ENCODE measurements at regions not wholly inside any gene's neighbourhood (a gene's known extent, or its start where the extent isn't known, plus 50 kb on each side); places are given as distances from the start of the nearest gene placed in this dataset.
"Not testable (repeated sequence)": the region's sequence is repeated elsewhere in the genome, so short reads cannot be mapped to it uniquely, and the experiment has no call there.

DNA sequence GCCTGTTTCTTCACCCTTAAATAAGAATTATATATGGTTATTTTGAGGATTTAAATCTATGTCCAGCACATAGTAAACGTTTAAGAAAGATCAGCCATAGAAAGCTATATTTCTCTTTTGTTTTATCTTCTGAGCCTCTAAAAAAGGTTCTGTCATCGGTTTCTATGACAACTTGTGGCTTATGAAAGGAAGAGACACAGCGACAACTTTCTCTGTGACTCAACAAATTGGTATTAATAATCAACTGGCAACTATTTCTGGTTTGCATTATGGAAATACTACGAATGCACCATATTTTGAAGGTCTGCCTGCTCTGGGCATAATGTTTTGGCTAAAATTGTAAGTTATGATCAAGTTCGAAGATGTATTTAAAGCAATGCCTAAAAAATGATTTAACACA is 751.0 kb downstream of the CD109 start:
- H3K4me1 Mint-ChIP-seq (ENCODE audit: low read depth), result no peaks in the 10 kb centered on the region
- no peak overlapping the region for H3K27ac Mint-ChIP-seq
- H3K4me3 Mint-ChIP-seq (ENCODE audit: low read depth), result no peak overlapping the region
- TF ChIP-seq, protein P1, sequence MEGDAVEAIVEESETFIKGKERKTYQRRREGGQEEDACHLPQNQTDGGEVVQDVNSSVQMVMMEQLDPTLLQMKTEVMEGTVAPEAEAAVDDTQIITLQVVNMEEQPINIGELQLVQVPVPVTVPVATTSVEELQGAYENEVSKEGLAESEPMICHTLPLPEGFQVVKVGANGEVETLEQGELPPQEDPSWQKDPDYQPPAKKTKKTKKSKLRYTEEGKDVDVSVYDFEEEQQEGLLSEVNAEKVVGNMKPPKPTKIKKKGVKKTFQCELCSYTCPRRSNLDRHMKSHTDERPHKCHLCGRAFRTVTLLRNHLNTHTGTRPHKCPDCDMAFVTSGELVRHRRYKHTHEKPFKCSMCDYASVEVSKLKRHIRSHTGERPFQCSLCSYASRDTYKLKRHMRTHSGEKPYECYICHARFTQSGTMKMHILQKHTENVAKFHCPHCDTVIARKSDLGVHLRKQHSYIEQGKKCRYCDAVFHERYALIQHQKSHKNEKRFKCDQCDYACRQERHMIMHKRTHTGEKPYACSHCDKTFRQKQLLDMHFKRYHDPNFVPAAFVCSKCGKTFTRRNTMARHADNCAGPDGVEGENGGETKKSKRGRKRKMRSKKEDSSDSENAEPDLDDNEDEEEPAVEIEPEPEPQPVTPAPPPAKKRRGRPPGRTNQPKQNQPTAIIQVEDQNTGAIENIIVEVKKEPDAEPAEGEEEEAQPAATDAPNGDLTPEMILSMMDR (IDR thresholded peaks at IDR 0.05; ENCODE audit: unreplicated experiment), result no peak
- no peaks in the 10 kb centered on the region for H3K27me3 Mint-ChIP-seq
- no peaks in the 10 kb centered on the region for H3K36me3 Mint-ChIP-seq (ENCODE audit: insufficient read depth)
- DNase-seq (ENCODE audit: low spot score, unreplicated experiment), result no peak
- H3K9me3 Mint-ChIP-seq (ENCODE audit: low read depth), result no peaks in the 10 kb centered on the region

DNA sequence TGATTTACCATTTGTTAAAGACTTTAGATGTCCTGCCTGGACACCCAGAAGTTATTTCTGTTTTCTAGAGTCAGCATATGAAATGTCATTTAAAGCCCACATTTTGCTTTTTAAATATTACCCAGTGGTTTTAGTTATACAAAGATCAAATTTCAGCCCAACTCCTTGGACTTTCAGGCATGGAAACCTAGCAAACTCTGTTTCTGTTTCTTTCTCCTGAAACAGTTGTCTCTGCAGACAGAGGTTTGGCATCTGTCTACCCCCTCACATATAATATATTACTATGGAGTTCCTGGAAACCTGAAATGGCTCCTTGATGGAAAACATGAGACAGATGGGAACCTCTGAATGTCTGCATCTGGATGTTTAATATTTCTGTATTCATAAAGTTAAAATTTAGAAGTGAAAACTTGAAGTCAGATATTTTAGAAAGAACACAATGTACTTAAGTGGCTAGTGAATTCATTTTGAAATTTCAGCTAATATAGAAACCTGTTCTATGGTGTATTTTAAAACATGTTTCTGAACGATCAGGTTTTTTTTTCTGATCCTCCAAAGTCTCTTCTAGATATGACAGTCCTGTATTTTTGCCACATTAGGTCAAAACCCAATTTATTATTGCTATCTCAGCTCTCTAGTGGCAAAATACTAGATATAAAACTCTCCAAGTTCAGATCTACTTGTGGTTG is 743.3 kb downstream of the CD109 start:
- Mint-ChIP-seq H3K4me3 (ENCODE audit: low read depth) (no peak overlapping the region), H3K4me1 (ENCODE audit: low read depth) (no peaks in the 10 kb centered on the region), H3K27ac (no peak overlapping the region), H3K36me3 (ENCODE audit: insufficient read depth) (no peaks in the 10 kb centered on the region), H3K27me3 (no peaks in the 10 kb centered on the region), H3K9me3 (ENCODE audit: low read depth) (no peaks in the 10 kb centered on the region)
- TF ChIP-seq, protein P1 (IDR thresholded peaks at IDR 0.05; ENCODE audit: unreplicated experiment), result no peak
- DNase-seq (ENCODE audit: low spot score, unreplicated experiment), result no peak

DNA sequence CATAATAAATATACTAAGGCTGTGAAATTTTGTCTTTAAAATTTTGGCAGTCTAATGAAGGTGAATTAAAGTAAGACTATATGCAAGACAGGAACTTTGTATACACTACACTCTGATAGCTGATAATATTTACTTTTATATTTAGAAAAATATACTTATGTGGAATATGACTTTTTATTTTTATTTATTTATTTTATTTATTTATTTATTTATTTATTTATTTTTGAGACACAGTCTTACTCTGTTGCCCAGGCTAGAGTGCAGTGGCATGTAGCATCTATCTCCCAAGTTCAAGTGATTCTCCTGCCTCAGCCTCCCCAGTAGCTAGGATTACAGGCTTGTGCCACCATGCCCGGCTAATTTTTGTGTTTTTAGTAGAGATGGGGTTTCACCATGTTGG is 742.4 kb downstream of the CD109 start:
- H3K4me1 Mint-ChIP-seq (ENCODE audit: low read depth); H3K36me3 Mint-ChIP-seq (ENCODE audit: insufficient read depth); H3K4me3 Mint-ChIP-seq (ENCODE audit: low read depth); DNase-seq (ENCODE audit: low spot score, unreplicated experiment); H3K9me3 Mint-ChIP-seq (ENCODE audit: low read depth); H3K27ac Mint-ChIP-seq; H3K27me3 Mint-ChIP-seq: not testable (repeated sequence)

DNA sequence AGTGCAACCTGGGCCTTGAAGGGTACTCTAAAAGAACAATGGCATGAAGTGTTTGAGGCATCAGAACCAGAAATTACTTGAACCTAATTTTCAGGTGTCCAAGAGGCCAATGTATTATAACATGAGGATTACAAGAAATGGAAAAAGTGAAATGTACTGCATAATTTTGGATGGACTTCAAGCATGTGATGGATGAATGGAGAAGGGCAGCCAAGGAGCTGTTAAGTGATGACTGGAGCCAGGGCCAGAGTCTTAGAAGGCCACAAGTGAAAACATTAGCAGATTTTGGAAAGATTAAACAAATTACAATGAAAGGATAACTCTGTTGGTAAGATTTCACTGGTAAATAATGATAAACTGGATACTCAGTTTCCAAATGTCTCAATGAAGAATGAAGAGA is 738.2 kb downstream of the CD109 start:
- Mint-ChIP-seq H3K27ac (no peak overlapping the region), H3K9me3 (ENCODE audit: low read depth) (no peaks in the 10 kb centered on the region), H3K27me3 (no peaks in the 10 kb centered on the region), H3K4me1 (ENCODE audit: low read depth) (peaks cover 1% of the 10 kb centered on the region), H3K4me3 (ENCODE audit: low read depth) (no peak overlapping the region), H3K36me3 (ENCODE audit: insufficient read depth) (no peaks in the 10 kb centered on the region)
- TF ChIP-seq, protein P1 (IDR thresholded peaks at IDR 0.05; ENCODE audit: unreplicated experiment), result no peak
- no peak for DNase-seq (ENCODE audit: low spot score, unreplicated experiment)

DNA sequence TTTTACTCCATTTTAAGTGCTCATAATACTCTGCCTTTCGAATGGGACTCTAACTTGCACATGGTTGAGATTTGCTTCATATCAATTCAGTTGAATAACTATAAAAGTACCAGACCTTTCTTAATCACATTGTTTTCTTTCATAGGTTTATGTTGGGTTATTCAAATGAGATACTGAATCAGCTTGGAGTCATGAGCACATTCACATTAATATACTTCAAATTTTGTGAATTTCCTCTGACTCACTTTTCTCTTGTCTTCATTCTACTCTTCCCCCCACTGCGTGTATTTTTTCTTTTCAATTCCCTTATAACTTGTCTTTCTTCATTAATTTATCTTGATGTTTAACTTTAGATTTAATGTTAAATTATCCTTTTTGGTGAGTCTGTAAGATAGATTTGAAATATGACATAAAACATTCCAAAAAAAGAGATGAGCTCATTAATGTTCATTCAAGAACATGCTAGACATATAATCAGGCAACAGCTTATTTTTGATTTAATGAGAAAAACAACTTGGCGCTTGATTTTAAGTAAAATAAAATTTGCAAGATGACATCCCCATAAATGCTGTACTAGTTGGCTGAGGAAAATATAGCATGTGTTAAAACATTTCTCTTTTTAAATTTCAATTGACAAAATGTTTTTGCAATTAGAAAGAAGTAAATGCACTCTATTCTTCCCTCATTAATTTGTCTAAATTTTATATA is 736.0 kb downstream of the CD109 start:
- TF ChIP-seq, protein P1 (IDR thresholded peaks at IDR 0.05; ENCODE audit: unreplicated experiment), result no peak
- peaks cover 12% of the 10 kb centered on the region for H3K4me1 Mint-ChIP-seq (ENCODE audit: low read depth)
- no peaks in the 10 kb centered on the region for H3K27me3 Mint-ChIP-seq
- H3K27ac Mint-ChIP-seq, result no peak overlapping the region
- H3K9me3 Mint-ChIP-seq (ENCODE audit: low read depth), result no peaks in the 10 kb centered on the region
- no peak overlapping the region for H3K4me3 Mint-ChIP-seq (ENCODE audit: low read depth)
- H3K36me3 Mint-ChIP-seq (ENCODE audit: insufficient read depth), result no peaks in the 10 kb centered on the region
- DNase-seq (ENCODE audit: low spot score, unreplicated experiment), result no peak

DNA sequence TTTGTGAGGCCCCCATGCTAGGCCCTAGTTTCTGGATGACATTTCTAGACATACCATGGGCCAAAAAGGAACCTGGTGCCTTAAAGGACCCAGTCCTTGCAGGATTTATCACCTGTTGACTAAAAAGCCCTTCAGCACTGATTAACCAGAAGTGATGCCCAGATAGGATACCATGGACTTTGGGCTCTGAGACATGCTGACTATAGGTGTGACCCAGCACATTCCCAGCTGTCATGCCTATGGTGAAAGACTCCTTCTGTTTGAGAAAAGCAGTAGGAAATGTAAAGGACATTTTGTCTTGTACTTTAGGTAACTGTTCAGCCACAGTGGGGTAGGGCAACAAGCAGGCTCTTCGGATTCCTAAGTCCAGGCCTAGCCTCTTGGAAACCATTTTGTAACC is 724.2 kb downstream of the CD109 start:
- no peak for DNase-seq (ENCODE audit: low spot score, unreplicated experiment)
- no peaks in the 10 kb centered on the region for H3K27me3 Mint-ChIP-seq
- no peaks in the 10 kb centered on the region for H3K36me3 Mint-ChIP-seq (ENCODE audit: insufficient read depth)
- peaks cover 29% of the 10 kb centered on the region for H3K9me3 Mint-ChIP-seq (ENCODE audit: low read depth)
- no peak overlapping the region for H3K4me3 Mint-ChIP-seq (ENCODE audit: low read depth)
- no peaks in the 10 kb centered on the region for H3K4me1 Mint-ChIP-seq (ENCODE audit: low read depth)
- TF ChIP-seq, protein P1 (IDR thresholded peaks at IDR 0.05; ENCODE audit: unreplicated experiment), result no peak
- no peak overlapping the region for H3K27ac Mint-ChIP-seq
